ENCODE measurements at regions not wholly inside any gene's neighbourhood (a gene's known extent, or its start where the extent isn't known, plus 50 kb on each side); places are given as distances from the start of the nearest gene placed in this dataset.

- TF ChIP-seq POLR2A (IDR thresholded peaks at IDR 0.05) (no peak), CTCF (IDR thresholded peaks at IDR 0.05) (no peak)
Observed at GRCh38 chr5:164187785-164188184, 682.4 kb downstream of the MAT2B start.

Measured in thyroid gland (tissue), 4 donors.